GM23338 (cell line): ENCODE measurements at regions not wholly inside any gene's neighbourhood (a gene's known extent, or its start where the extent isn't known, plus 50 kb on each side); places are given as distances from the start of the nearest gene placed in this dataset.

ENCODE experiments used
- ATAC-seq: fragments of 200-7000 bp; cut with Tn5 transposase; 3 replicates; pipeline ENCODE4 v1.9.1; 2020
- DNase-seq: peaks from one replicate; pipeline ENCODE4 v3.0.0-alpha.2; 2015; ENCODE audit warnings: low spot score
- H2AFZ ChIP-seq: fragments of 200-600 bp; sonication (generic); 2 replicates; pipeline ENCODE4 v1.8.0; 2016; ENCODE audit warnings: antibody characterized with exemption, mild to moderate bottlenecking, moderate library complexity
- H3F3A ChIP-seq: fragments of 200-600 bp; sonication (generic); replicated peaks from 2 replicates; pipeline ENCODE4 v1.8.0; 2017; ENCODE audit warnings: antibody characterized with exemption, mixed run types, low read depth
- H3K27ac ChIP-seq: fragments of 200-600 bp; sonication (generic); 2 replicates; pipeline ENCODE4 v1.6.1; 2016; ENCODE audit warnings: low read depth
- H3K27me3 ChIP-seq: fragments of 200-600 bp; sonication (generic); 2 replicates; pipeline ENCODE4 v1.8.0; 2016; ENCODE audit warnings: mild to moderate bottlenecking, mixed run types, moderate library complexity; ENCODE audit not compliant: insufficient read depth
- H3K36me3 ChIP-seq: fragments of 200-600 bp; sonication (generic); 2 replicates; pipeline ENCODE4 v1.8.0; 2016; ENCODE audit warnings: mild to moderate bottlenecking; ENCODE audit not compliant: insufficient read depth
- H3K4me1 ChIP-seq: fragments of 200-600 bp; sonication (generic); 2 replicates; pipeline ENCODE4 v1.8.0; 2016; ENCODE audit warnings: mild to moderate bottlenecking, moderate library complexity; ENCODE audit not compliant: insufficient read depth
- H3K4me2 ChIP-seq: fragments of 200-600 bp; sonication (generic); 2 replicates; pipeline ENCODE4 v1.7.1; 2017; ENCODE audit warnings: mixed run types
- H3K4me3 ChIP-seq: fragments of 200-600 bp; sonication (generic); 2 replicates; pipeline ENCODE4 v1.6.1; 2016; ENCODE audit warnings: mixed run types
- H3K79me2 ChIP-seq: fragments of 200-600 bp; sonication (generic); replicated peaks from 2 replicates; pipeline ENCODE4 v1.8.0; 2017; ENCODE audit warnings: mild to moderate bottlenecking; ENCODE audit not compliant: insufficient read depth
- H3K9me2 ChIP-seq: fragments of 200-600 bp; sonication (generic); 2 replicates; pipeline ENCODE4 v1.8.0; 2017; ENCODE audit not compliant: insufficient read depth
- H4K20me1 ChIP-seq: fragments of 200-600 bp; sonication (generic); replicated peaks from 2 replicates; pipeline ENCODE4 v1.8.0; 2017; ENCODE audit warnings: mild to moderate bottlenecking; ENCODE audit not compliant: insufficient read depth
- H3K27ac Mint-ChIP-seq: 2 replicates; pipeline ENCODE4 v1.8.0; 2020; ENCODE audit warnings: inconsistent platforms, mild to moderate bottlenecking, moderate library complexity, mixed read lengths
- H3K27me3 Mint-ChIP-seq: 3 replicates; pipeline ENCODE4 v1.8.0; 2022; ENCODE audit warnings: low read depth, mild to moderate bottlenecking, moderate library complexity, mixed read lengths, inconsistent platforms; ENCODE audit not compliant: insufficient read depth, poor library complexity
- H3K36me3 Mint-ChIP-seq: 3 replicates; pipeline ENCODE4 v1.8.0; 2021; ENCODE audit warnings: low read depth, mild to moderate bottlenecking, inconsistent platforms, moderate library complexity, mixed read lengths
- H3K4me1 Mint-ChIP-seq: 3 replicates; pipeline ENCODE4 v1.8.0; 2020; ENCODE audit warnings: mild to moderate bottlenecking, inconsistent platforms, mixed read lengths
- H3K4me3 Mint-ChIP-seq: 3 replicates; pipeline ENCODE4 v1.8.0; 2021; ENCODE audit warnings: moderate library complexity, mild to moderate bottlenecking, inconsistent platforms, mixed read lengths
- H3K9me3 Mint-ChIP-seq: 3 replicates; pipeline ENCODE4 v1.8.0; 2020; ENCODE audit warnings: moderate library complexity, mild to moderate bottlenecking, inconsistent platforms, mixed read lengths
- EZH2phosphoT487 ChIP-seq: fragments of 200-600 bp; sonication (generic); IDR thresholded peaks from one replicate; pipeline ENCODE4 v1.8.1; 2018; ENCODE audit warnings: antibody characterized with exemption; ENCODE audit not compliant: unreplicated experiment
- POLR2AphosphoS5 ChIP-seq: IDR thresholded peaks from 2 replicates; pipeline ENCODE4 v1.6.1; 2016; ENCODE audit warnings: antibody characterized with exemption, low read depth
- TF ChIP-seq, protein P1 (sequence below): fragments of 250-450 bp; sonication (Bioruptor Pico); IDR thresholded peaks from 2 replicates; pipeline ENCODE4 v1.5.0; 2020; ENCODE audit warnings: mild to moderate bottlenecking, moderate library complexity
- TF ChIP-seq, protein P2 (sequence below), 2 experiments: fragments of 200-600 bp in 1 of 2; sonication (generic) in 1 of 2; conservative IDR thresholded peaks; 2 replicates each; pipeline versions ENCODE4 v1.5.1 to v1.6.1; 2016 to 2017; ENCODE audit warnings: antibody characterized with exemption in 2 of 2, low read depth in 2 of 2, mild to moderate bottlenecking in 2 of 2, moderate library complexity in 1 of 2

DNA sequence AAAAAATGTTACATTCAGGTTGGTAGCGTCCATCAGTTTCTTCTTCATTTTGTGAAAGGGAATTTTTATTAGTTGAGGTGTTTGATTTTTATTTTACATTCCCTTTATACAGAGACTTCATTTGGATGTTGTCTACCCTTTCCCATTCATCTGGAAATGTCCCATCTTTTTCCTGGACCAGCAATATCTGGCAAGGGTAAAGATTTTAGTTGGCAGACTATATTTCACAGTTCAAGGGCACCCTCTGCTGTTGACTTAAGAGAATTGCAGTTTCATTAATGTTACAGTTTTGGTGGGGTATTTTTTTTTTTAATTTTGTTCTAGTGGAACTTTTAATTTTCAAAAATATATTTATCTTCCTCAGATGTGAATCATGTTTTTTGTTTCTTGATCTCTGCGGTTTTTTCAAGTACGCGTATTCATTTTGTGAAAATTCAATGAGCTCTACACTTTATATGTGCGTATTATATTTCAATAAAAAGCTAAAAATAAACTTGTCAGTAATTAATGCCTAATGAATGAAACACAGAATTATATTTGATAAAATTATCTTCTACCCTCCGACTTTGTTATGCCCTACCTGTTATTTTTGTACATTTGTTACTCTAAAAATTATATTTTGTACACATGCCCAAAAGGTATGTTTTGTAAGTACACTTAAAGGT, 97.9 kb upstream of the KLF14 start:
- H2AFZ ChIP-seq = no peak overlapping the region
- DNase-seq = peak; percentile 41

More for the DNA sequence above, 97.9 kb upstream of the KLF14 start:
- Histone ChIP-seq H3K4me2 (no peak overlapping the region), H3K27me3 (no peaks in the 10 kb centered on the region), H3K4me1 (no peaks in the 10 kb centered on the region), H4K20me1 (no peaks in the 10 kb centered on the region), H3K27ac (no peak overlapping the region), H3K79me2 (no peaks in the 10 kb centered on the region), H3K36me3 (no peaks in the 10 kb centered on the region), H3F3A (no peaks in the 10 kb centered on the region), H3K9me2 (no peaks in the 10 kb centered on the region), H3K4me3 (no peak overlapping the region)
- no peaks in the 10 kb centered on the region for H3K36me3 Mint-ChIP-seq
- H3K4me3 Mint-ChIP-seq = no peak overlapping the region; the same call in 2 of the 3 replicates
- ATAC-seq = no peak
- H3K4me1 Mint-ChIP-seq = no peaks in the 10 kb centered on the region
- no peaks in the 10 kb centered on the region for H3K27me3 Mint-ChIP-seq
- TF ChIP-seq, protein P1, sequence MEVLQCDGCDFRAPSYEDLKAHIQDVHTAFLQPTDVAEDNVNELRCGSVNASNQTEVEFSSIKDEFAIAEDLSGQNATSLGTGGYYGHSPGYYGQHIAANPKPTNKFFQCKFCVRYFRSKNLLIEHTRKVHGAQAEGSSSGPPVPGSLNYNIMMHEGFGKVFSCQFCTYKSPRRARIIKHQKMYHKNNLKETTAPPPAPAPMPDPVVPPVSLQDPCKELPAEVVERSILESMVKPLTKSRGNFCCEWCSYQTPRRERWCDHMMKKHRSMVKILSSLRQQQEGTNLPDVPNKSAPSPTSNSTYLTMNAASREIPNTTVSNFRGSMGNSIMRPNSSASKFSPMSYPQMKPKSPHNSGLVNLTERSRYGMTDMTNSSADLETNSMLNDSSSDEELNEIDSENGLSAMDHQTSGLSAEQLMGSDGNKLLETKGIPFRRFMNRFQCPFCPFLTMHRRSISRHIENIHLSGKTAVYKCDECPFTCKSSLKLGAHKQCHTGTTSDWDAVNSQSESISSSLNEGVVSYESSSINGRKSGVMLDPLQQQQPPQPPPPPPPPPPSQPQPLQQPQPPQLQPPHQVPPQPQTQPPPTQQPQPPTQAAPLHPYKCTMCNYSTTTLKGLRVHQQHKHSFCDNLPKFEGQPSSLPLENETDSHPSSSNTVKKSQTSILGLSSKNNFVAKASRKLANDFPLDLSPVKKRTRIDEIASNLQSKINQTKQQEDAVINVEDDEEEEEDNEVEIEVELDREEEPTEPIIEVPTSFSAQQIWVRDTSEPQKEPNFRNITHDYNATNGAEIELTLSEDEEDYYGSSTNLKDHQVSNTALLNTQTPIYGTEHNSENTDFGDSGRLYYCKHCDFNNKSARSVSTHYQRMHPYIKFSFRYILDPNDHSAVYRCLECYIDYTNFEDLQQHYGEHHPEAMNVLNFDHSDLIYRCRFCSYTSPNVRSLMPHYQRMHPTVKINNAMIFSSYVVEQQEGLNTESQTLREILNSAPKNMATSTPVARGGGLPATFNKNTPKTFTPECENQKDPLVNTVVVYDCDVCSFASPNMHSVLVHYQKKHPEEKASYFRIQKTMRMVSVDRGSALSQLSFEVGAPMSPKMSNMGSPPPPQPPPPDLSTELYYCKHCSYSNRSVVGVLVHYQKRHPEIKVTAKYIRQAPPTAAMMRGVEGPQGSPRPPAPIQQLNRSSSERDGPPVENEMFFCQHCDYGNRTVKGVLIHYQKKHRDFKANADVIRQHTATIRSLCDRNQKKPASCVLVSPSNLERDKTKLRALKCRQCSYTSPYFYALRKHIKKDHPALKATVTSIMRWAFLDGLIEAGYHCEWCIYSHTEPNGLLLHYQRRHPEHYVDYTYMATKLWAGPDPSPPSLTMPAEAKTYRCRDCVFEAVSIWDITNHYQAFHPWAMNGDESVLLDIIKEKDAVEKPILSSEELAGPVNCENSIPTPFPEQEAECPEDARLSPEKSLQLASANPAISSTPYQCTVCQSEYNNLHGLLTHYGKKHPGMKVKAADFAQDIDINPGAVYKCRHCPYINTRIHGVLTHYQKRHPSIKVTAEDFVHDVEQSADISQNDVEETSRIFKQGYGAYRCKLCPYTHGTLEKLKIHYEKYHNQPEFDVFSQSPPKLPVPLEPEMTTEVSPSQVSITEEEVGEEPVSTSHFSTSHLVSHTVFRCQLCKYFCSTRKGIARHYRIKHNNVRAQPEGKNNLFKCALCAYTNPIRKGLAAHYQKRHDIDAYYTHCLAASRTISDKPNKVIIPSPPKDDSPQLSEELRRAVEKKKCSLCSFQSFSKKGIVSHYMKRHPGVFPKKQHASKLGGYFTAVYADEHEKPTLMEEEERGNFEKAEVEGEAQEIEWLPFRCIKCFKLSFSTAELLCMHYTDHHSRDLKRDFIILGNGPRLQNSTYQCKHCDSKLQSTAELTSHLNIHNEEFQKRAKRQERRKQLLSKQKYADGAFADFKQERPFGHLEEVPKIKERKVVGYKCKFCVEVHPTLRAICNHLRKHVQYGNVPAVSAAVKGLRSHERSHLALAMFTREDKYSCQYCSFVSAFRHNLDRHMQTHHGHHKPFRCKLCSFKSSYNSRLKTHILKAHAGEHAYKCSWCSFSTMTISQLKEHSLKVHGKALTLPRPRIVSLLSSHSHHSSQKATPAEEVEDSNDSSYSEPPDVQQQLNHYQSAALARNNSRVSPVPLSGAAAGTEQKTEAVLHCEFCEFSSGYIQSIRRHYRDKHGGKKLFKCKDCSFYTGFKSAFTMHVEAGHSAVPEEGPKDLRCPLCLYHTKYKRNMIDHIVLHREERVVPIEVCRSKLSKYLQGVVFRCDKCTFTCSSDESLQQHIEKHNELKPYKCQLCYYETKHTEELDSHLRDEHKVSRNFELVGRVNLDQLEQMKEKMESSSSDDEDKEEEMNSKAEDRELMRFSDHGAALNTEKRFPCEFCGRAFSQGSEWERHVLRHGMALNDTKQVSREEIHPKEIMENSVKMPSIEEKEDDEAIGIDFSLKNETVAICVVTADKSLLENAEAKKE (CRISPR knock-in tag) = no peak
- TF ChIP-seq, protein P2, sequence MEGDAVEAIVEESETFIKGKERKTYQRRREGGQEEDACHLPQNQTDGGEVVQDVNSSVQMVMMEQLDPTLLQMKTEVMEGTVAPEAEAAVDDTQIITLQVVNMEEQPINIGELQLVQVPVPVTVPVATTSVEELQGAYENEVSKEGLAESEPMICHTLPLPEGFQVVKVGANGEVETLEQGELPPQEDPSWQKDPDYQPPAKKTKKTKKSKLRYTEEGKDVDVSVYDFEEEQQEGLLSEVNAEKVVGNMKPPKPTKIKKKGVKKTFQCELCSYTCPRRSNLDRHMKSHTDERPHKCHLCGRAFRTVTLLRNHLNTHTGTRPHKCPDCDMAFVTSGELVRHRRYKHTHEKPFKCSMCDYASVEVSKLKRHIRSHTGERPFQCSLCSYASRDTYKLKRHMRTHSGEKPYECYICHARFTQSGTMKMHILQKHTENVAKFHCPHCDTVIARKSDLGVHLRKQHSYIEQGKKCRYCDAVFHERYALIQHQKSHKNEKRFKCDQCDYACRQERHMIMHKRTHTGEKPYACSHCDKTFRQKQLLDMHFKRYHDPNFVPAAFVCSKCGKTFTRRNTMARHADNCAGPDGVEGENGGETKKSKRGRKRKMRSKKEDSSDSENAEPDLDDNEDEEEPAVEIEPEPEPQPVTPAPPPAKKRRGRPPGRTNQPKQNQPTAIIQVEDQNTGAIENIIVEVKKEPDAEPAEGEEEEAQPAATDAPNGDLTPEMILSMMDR (conservative IDR thresholded peaks at IDR 0.05; ENCODE audit: low read depth in 2 of 2) = peak; percentile 70 to 92
- TF ChIP-seq POLR2AphosphoS5 (no peak), EZH2phosphoT487 (no peak)
- H3K27ac Mint-ChIP-seq = no peak overlapping the region
- peaks cover 1% of the 10 kb centered on the region; the same call in 2 of the 3 replicates for H3K9me3 Mint-ChIP-seq
